IPS DF 6.9 (cell line): ENCODE measurements at regions not wholly inside any gene's neighbourhood (a gene's known extent, or its start where the extent isn't known, plus 50 kb on each side); places are given as distances from the start of the nearest gene placed in this dataset.

ENCODE experiments used
- DNase-seq: peaks from one replicate; pipeline ENCODE4 v3.0.0-alpha.2; 2013; ENCODE audit warnings: low read depth, low spot score
- H3K27ac ChIP-seq: one replicate; pipeline ENCODE4 v1.5.1; 2013; ENCODE audit warnings: low read length, control low read depth
- H3K27me3 ChIP-seq: 2 replicates; pipeline ENCODE4 v1.6.1; 2013; ENCODE audit warnings: mild to moderate bottlenecking, low read length; ENCODE audit not compliant: control insufficient read depth, insufficient read depth
- H3K36me3 ChIP-seq: 2 replicates; pipeline ENCODE4 v1.6.1; 2013; ENCODE audit warnings: low read length; ENCODE audit not compliant: control insufficient read depth, insufficient read depth
- H3K4me1 ChIP-seq: 2 replicates; pipeline ENCODE4 v1.6.1; 2013; ENCODE audit warnings: low read length; ENCODE audit not compliant: control insufficient read depth, insufficient read depth
- H3K4me3 ChIP-seq: 2 replicates; pipeline ENCODE4 v1.5.1; 2013; ENCODE audit warnings: mild to moderate bottlenecking, low read length
- H3K9me3 ChIP-seq: 2 replicates; pipeline ENCODE4 v1.6.1; 2013; ENCODE audit warnings: low read length, inconsistent platforms; ENCODE audit not compliant: control insufficient read depth, insufficient read depth
- WGBS: extraction: QIAGEN DNeasy Blood & Tissue Kit; methylation state at CpG from one replicate; pipeline ENCODE4 v1.1.7; 2013; ENCODE audit warnings: mixed read lengths, missing lambda C conversion rate; ENCODE audit not compliant: insufficient read length, insufficient coverage; 5-methylcytosine and 5-hydroxymethylcytosine counted together

- Histone ChIP-seq H3K4me1 (no peaks in the 10 kb centered on the region), H3K27ac (no peak overlapping the region), H3K4me3 (no peak overlapping the region), H3K36me3 (no peaks in the 10 kb centered on the region), H3K27me3 (no peaks in the 10 kb centered on the region), H3K9me3 (no peaks in the 10 kb centered on the region)
- DNase-seq = no peak
- no CpG with 5 or more reads among the region's 5 CpGs for WGBS
Observed at GRCh38 chr2:88252646-88253045, 82.5 kb downstream of the THNSL2 start.

- Histone ChIP-seq H3K4me3 (no peak overlapping the region), H3K9me3 (no peaks in the 10 kb centered on the region), H3K27ac (no peak overlapping the region), H3K27me3 (no peaks in the 10 kb centered on the region), H3K4me1 (no peaks in the 10 kb centered on the region), H3K36me3 (no peaks in the 10 kb centered on the region)
- WGBS = no CpG with 5 or more reads among the region's 3 CpGs
- no peak for DNase-seq
Observed at GRCh38 chr2:88252111-88252510, 82.0 kb downstream of the THNSL2 start.

- WGBS = no CpG with 5 or more reads among the region's 4 CpGs
- Histone ChIP-seq H3K36me3 (no peaks in the 10 kb centered on the region), H3K4me3 (no peak overlapping the region), H3K9me3 (no peaks in the 10 kb centered on the region), H3K27ac (no peak overlapping the region), H3K4me1 (no peaks in the 10 kb centered on the region), H3K27me3 (no peaks in the 10 kb centered on the region)
- no peak for DNase-seq
Observed at GRCh38 chr2:88250404-88250803, 80.3 kb downstream of the THNSL2 start.

- Histone ChIP-seq H3K4me1 (no peaks in the 10 kb centered on the region), H3K4me3 (no peak overlapping the region), H3K9me3 (no peaks in the 10 kb centered on the region; the same call in 1 of the 2 replicates), H3K36me3 (no peaks in the 10 kb centered on the region), H3K27me3 (no peaks in the 10 kb centered on the region), H3K27ac (no peak overlapping the region)
- no peak for DNase-seq
- no CpG with 5 or more reads among the region's 5 CpGs for WGBS
Observed at GRCh38 chr2:88248280-88248828, 78.2 kb downstream of the THNSL2 start.

GRCh38 chr2:88247531-88247930 lies 77.4 kb downstream of the THNSL2 start:
- Histone ChIP-seq H3K4me3 (no peak overlapping the region), H3K36me3 (no peaks in the 10 kb centered on the region), H3K4me1 (no peaks in the 10 kb centered on the region), H3K9me3 (no peaks in the 10 kb centered on the region; the same call in 1 of the 2 replicates), H3K27me3 (no peaks in the 10 kb centered on the region), H3K27ac (no peak overlapping the region)
- DNase-seq = no peak
- WGBS = no CpG with 5 or more reads among the region's 6 CpGs

GRCh38 chr2:88245109-88245508 lies 75.0 kb downstream of the THNSL2 start:
- no peaks in the 10 kb centered on the region for H3K27me3 ChIP-seq
- no peaks in the 10 kb centered on the region for H3K4me1 ChIP-seq
- no peak overlapping the region for H3K27ac ChIP-seq
- DNase-seq = no peak
- no CpG with 5 or more reads among the region's 3 CpGs for whole genome bisulfite sequencing
- no peak overlapping the region for H3K4me3 ChIP-seq
- no peaks in the 10 kb centered on the region; the same call in 1 of the 2 replicates for H3K9me3 ChIP-seq
- no peaks in the 10 kb centered on the region for H3K36me3 ChIP-seq

GRCh38 chr2:88239781-88240180 lies 69.6 kb downstream of the THNSL2 start:
- DNase-seq = no peak
- WGBS = no CpG with 5 or more reads among the region's 11 CpGs
- H3K27ac ChIP-seq = no peak overlapping the region
- no peaks in the 10 kb centered on the region; the same call in 1 of the 2 replicates for H3K9me3 ChIP-seq
- no peak overlapping the region for H3K4me3 ChIP-seq
- H3K27me3 ChIP-seq = no peaks in the 10 kb centered on the region
- H3K36me3 ChIP-seq = no peaks in the 10 kb centered on the region
- no peaks in the 10 kb centered on the region for H3K4me1 ChIP-seq

- DNase-seq = no peak
- H3K9me3 ChIP-seq = no peaks in the 10 kb centered on the region
- H3K36me3 ChIP-seq = no peaks in the 10 kb centered on the region
- WGBS = no CpG with 5 or more reads among the region's 3 CpGs
- H3K4me3 ChIP-seq = no peak overlapping the region
- no peaks in the 10 kb centered on the region for H3K4me1 ChIP-seq
- no peak overlapping the region for H3K27ac ChIP-seq
- H3K27me3 ChIP-seq = no peaks in the 10 kb centered on the region
Observed at GRCh38 chr2:88236666-88237065, 66.5 kb downstream of the THNSL2 start.
